ENCODE measurements at regions not wholly inside any gene's neighbourhood (a gene's known extent, or its start where the extent isn't known, plus 50 kb on each side); places are given as distances from the start of the nearest gene placed in this dataset.

DNA sequence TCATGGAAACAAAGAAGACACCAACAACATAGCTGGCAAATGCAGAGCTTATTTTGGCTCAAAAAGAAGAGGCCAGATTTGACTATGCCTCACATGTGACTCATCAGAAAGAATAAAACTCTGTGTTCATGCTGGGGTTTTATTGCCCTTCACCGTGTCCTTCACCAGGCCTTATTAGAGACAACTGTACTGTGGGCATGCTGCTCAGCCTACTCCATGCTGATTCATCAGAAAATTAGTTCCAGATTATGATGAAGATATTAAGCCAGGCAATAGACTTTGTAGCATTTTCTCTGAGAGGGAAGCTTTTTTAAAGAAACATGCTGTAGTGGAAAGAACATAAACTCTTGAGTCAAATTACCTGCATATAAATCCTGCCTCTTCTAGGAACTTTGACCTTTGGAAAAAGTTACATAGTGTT is 89.8 kb downstream of the CYB561 start:
- DNase-seq (ENCODE audit: low read depth): peak; percentile 97
- no peak overlapping the region for H3K4me3 ChIP-seq (ENCODE audit: control insufficient read depth, low read depth, low read length)
- TF ChIP-seq, protein P1, sequence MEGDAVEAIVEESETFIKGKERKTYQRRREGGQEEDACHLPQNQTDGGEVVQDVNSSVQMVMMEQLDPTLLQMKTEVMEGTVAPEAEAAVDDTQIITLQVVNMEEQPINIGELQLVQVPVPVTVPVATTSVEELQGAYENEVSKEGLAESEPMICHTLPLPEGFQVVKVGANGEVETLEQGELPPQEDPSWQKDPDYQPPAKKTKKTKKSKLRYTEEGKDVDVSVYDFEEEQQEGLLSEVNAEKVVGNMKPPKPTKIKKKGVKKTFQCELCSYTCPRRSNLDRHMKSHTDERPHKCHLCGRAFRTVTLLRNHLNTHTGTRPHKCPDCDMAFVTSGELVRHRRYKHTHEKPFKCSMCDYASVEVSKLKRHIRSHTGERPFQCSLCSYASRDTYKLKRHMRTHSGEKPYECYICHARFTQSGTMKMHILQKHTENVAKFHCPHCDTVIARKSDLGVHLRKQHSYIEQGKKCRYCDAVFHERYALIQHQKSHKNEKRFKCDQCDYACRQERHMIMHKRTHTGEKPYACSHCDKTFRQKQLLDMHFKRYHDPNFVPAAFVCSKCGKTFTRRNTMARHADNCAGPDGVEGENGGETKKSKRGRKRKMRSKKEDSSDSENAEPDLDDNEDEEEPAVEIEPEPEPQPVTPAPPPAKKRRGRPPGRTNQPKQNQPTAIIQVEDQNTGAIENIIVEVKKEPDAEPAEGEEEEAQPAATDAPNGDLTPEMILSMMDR (IDR thresholded peaks at IDR 0.05; ENCODE audit: control insufficient read depth, insufficient read depth, low read depth, low read length, missing control alignments): no peak

DNA sequence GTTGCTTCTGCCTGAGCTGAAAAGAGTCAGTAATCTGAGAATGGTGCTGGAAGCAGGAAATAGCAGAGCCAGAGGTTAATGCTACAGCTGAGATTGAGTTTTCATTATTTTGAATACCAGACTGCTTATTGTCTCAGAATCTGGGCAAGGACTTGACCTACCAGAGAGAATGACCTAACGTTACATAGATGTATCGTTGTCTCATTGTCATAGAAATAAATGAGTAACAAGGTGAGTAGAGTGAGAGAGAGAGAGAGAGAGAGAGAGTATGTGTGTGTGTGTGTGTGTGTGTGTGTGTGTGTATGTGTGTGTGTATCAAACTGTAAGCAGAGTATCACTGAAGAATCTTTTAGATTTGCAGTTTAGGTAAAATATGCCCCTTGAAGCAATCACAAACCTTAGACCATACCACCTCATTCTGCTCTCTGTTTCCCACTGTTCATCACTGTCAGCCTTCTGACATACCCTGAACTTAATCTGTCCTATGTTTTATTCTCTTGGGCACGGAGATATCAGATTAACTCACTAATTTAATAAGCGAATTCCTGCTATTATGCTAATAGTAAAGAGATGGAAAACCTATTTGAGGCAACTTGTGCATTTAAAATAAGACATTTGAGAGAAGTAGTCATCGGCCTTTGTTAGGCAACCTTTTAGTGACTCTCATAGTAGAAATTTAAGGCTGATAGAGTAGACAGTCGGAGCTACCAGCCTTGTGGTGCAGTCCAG is 87.8 kb downstream of the CYB561 start:
- H3K4me3 ChIP-seq (ENCODE audit: control insufficient read depth, low read depth, low read length): no peak overlapping the region
- TF ChIP-seq, protein P1 (IDR thresholded peaks at IDR 0.05; ENCODE audit: control insufficient read depth, insufficient read depth, low read depth, low read length, missing control alignments): no peak
- DNase-seq (ENCODE audit: low read depth): peak; percentile 87

DNA sequence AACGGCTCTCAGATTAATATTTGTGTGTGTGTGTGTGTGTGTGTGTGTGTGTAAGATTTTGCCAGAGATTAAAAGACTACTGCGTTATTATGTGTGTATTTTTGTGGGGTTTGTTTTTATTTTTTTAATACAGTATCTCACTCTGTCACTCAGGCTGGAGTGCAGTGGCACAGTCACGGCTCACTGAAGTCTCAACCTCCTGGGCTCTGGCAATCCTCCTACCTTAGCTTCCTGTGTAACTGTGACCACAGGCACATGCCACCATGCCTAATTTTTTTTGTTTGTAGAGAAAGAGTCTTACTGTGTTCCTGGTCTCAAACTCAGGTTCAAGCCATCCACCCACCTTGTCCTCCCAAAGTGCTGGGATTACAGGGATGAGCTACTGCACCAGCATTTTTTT is 87.2 kb downstream of the CYB561 start:
- no peak for DNase-seq (ENCODE audit: low read depth)
- H3K4me3 ChIP-seq (ENCODE audit: control insufficient read depth, low read depth, low read length): no peak overlapping the region
- TF ChIP-seq, protein P1 (IDR thresholded peaks at IDR 0.05; ENCODE audit: control insufficient read depth, insufficient read depth, low read depth, low read length, missing control alignments): no peak

DNA sequence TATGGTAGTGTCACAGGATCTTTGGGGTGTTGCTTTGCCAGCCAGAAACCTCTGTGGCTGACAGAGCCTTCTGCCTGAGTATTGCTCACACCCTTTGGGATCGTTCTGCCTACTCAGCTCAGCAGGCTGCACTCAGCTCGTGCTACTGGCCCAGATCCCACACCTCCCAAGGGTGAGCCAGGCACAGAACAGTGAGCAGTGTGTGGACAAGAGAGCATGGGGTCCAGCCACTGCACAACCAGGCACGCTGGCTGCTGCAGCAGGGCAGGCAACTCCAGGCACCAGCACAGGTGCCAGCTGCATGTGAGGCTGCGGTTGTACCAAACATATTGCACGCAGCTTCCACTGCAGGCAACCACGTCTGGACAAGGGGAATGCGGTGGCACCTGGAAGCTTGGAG is 84.9 kb downstream of the CYB561 start:
- DNase-seq (ENCODE audit: low read depth): no peak
- TF ChIP-seq, protein P1 (IDR thresholded peaks at IDR 0.05; ENCODE audit: control insufficient read depth, insufficient read depth, low read depth, low read length, missing control alignments): no peak
- H3K4me3 ChIP-seq (ENCODE audit: control insufficient read depth, low read depth, low read length): no peak overlapping the region

DNA sequence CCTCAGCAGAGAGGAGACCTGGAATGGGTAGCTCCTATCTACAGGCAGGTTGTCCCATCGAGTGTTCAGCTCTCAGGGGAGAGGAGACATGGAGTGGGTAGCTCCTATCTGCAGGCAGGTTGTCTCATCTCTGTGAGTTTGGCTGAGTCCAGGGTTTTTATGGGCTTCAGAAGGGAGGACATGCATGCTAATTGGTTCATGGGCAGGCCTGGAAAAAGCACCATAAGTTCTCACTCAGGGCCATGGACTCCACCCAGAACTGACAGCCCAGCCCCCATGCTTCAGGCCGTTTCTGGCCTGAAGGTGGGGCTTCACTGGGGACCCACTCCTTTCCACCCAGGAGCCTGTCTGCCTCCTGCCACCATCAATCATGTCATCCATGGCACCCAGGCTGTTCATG is 84.0 kb downstream of the CYB561 start:
- TF ChIP-seq, protein P1 (IDR thresholded peaks at IDR 0.05; ENCODE audit: control insufficient read depth, insufficient read depth, low read depth, low read length, missing control alignments): no peak
- DNase-seq (ENCODE audit: low read depth): no peak
- no peak overlapping the region for H3K4me3 ChIP-seq (ENCODE audit: control insufficient read depth, low read depth, low read length)

DNA sequence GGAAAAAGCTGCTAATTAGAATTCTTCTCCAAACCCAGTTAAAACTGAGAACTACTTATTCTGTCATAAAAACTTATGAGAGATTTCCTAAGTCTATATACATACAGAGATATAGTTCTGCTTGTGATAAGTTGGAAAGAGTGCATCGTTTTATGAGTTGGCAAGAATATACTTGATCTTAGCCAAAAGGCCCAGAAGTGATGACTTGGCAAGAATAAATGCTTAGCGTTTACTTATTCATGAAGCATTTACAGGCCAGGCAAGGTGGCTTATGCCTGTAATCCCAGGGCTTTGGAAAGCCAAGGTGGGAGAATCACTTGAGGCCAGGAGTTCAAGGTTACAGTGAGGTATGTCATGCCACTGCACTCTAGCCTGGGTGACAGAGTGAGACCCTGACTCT is 81.7 kb downstream of the CYB561 start:
- no peak for DNase-seq (ENCODE audit: low read depth)
- TF ChIP-seq, protein P1 (IDR thresholded peaks at IDR 0.05; ENCODE audit: control insufficient read depth, insufficient read depth, low read depth, low read length, missing control alignments): no peak

More for the DNA sequence above, 81.7 kb downstream of the CYB561 start:
- no peak overlapping the region for H3K4me3 ChIP-seq (ENCODE audit: control insufficient read depth, low read depth, low read length)

Data from AG09309 (cell line).